DOHH2 (cell line): ENCODE measurements at regions not wholly inside any gene's neighbourhood (a gene's known extent, or its start where the extent isn't known, plus 50 kb on each side); places are given as distances from the start of the nearest gene placed in this dataset.

ENCODE experiments used
- CTCF ChIP-seq: fragments of 200-600 bp; sonication (generic); IDR thresholded peaks from one replicate; pipeline ENCODE4 v1.5.1; 2014; ENCODE audit warnings: antibody characterized with exemption, mild to moderate bottlenecking, low read depth, low read length; ENCODE audit not compliant: poor library complexity, severe bottlenecking
- EZH2phosphoT487 ChIP-seq: fragments of 200-600 bp; sonication (generic); IDR thresholded peaks from 2 replicates; pipeline ENCODE4 v1.6.1; 2017; ENCODE audit warnings: borderline replicate concordance, mild to moderate bottlenecking, antibody characterized with exemption, low read length, moderate library complexity, mixed read lengths

GRCh38 chr9:115616666-115617239, 498.8 kb upstream of the TNC start:
- TF ChIP-seq CTCF (no peak), EZH2phosphoT487 (no peak)
